ENCODE measurements at regions not wholly inside any gene's neighbourhood (a gene's known extent, or its start where the extent isn't known, plus 50 kb on each side); places are given as distances from the start of the nearest gene placed in this dataset.

- Histone ChIP-seq H3K4me3 (no peak overlapping the region), H3K4me2 (no peak overlapping the region), H2AFZ (replicated peaks) (no peak overlapping the region), H3K27ac (no peak overlapping the region), H3K79me2 (ENCODE audit: low read depth) (no peaks in the 10 kb centered on the region), H3K9ac (no peak overlapping the region), H3K36me3 (no peaks in the 10 kb centered on the region), H3K27me3 (no peaks in the 10 kb centered on the region), H3F3A (ENCODE audit: low read depth) (no peaks in the 10 kb centered on the region), H4K20me1 (ENCODE audit: low read depth) (no peaks in the 10 kb centered on the region), H3K4me1 (no peaks in the 10 kb centered on the region), H3K9me3 (ENCODE audit: low read depth) (no peaks in the 10 kb centered on the region)
- Mint-ChIP-seq H3K36me3 (no peaks in the 10 kb centered on the region), H3K27ac (no peak overlapping the region), H3K9me3 (no peaks in the 10 kb centered on the region), H3K4me3 (no peak overlapping the region), H3K4me1 (peaks cover 3% of the 10 kb centered on the region), H3K27me3 (ENCODE audit: insufficient read depth, low read depth) (no peaks in the 10 kb centered on the region)
- no peak for DNase-seq (ENCODE audit: low spot score)
- TF ChIP-seq EZH2phosphoT487 (IDR thresholded peaks at IDR 0.05) (no peak), CTCF (IDR thresholded peaks at IDR 0.05) (no peak), EZH2 (IDR thresholded peaks at IDR 0.05) (no peak)
These were observed 348.1 kb upstream of the VWC2 start for GRCh38 chr7:49425277-49425818.

GRCh38 chr7:49432254-49432653, 341.2 kb upstream of the VWC2 start:
- Histone ChIP-seq H3K4me3 (no peak overlapping the region), H3K36me3 (no peaks in the 10 kb centered on the region), H3K27ac (no peak overlapping the region), H3F3A (ENCODE audit: low read depth) (no peaks in the 10 kb centered on the region), H3K4me2 (no peak overlapping the region), H3K79me2 (ENCODE audit: low read depth) (no peaks in the 10 kb centered on the region), H3K9ac (no peak overlapping the region), H2AFZ (replicated peaks) (no peak overlapping the region), H4K20me1 (ENCODE audit: low read depth) (no peaks in the 10 kb centered on the region), H3K4me1 (no peaks in the 10 kb centered on the region), H3K9me3 (ENCODE audit: low read depth) (no peaks in the 10 kb centered on the region), H3K27me3 (no peaks in the 10 kb centered on the region)
- Mint-ChIP-seq H3K4me1 (peaks cover 3% of the 10 kb centered on the region), H3K27ac (no peak overlapping the region), H3K9me3 (no peaks in the 10 kb centered on the region), H3K27me3 (ENCODE audit: insufficient read depth, low read depth) (no peaks in the 10 kb centered on the region), H3K4me3 (no peak overlapping the region), H3K36me3 (no peaks in the 10 kb centered on the region)
- no peak for TF ChIP-seq CTCF (IDR thresholded peaks at IDR 0.05)
- no peak for TF ChIP-seq EZH2 (IDR thresholded peaks at IDR 0.05)
- no peak for TF ChIP-seq EZH2phosphoT487 (IDR thresholded peaks at IDR 0.05)
- no peak for DNase-seq (ENCODE audit: low spot score)

- Histone ChIP-seq H3K79me2 (ENCODE audit: low read depth) (no peaks in the 10 kb centered on the region), H2AFZ (replicated peaks) (no peak overlapping the region), H3K4me3 (no peak overlapping the region), H4K20me1 (ENCODE audit: low read depth) (no peaks in the 10 kb centered on the region), H3K4me1 (no peaks in the 10 kb centered on the region), H3K4me2 (no peak overlapping the region), H3F3A (ENCODE audit: low read depth) (no peaks in the 10 kb centered on the region), H3K9me3 (ENCODE audit: low read depth) (no peaks in the 10 kb centered on the region), H3K27ac (no peak overlapping the region), H3K27me3 (no peaks in the 10 kb centered on the region), H3K36me3 (no peaks in the 10 kb centered on the region), H3K9ac (no peak overlapping the region)
- Mint-ChIP-seq H3K27me3 (ENCODE audit: insufficient read depth, low read depth) (no peaks in the 10 kb centered on the region), H3K4me3 (no peak overlapping the region), H3K36me3 (no peaks in the 10 kb centered on the region), H3K9me3 (no peaks in the 10 kb centered on the region), H3K27ac (no peak overlapping the region), H3K4me1 (peaks cover 3% of the 10 kb centered on the region)
- DNase-seq (ENCODE audit: low spot score), result no peak
- TF ChIP-seq EZH2phosphoT487 (IDR thresholded peaks at IDR 0.05) (no peak), CTCF (IDR thresholded peaks at IDR 0.05) (no peak), EZH2 (IDR thresholded peaks at IDR 0.05) (no peak)
These were observed 339.6 kb upstream of the VWC2 start for GRCh38 chr7:49433794-49434193.
